ENCODE measurements at regions not wholly inside any gene's neighbourhood (a gene's known extent, or its start where the extent isn't known, plus 50 kb on each side); places are given as distances from the start of the nearest gene placed in this dataset.

- H3K27me3 ChIP-seq, result no peaks in the 10 kb centered on the region
- H3K4me1 Mint-ChIP-seq, result no peaks in the 10 kb centered on the region
- no peaks in the 10 kb centered on the region for H4K20me1 ChIP-seq (ENCODE audit: low read depth)
- TF ChIP-seq CTCF (IDR thresholded peaks at IDR 0.05), result no peak
- no peak for TF ChIP-seq EZH2 (IDR thresholded peaks at IDR 0.05)
- TF ChIP-seq EZH2phosphoT487 (IDR thresholded peaks at IDR 0.05), result no peak
- no peak overlapping the region for H3K27ac Mint-ChIP-seq
- no peak overlapping the region for H2AFZ ChIP-seq (replicated peaks)
- no peaks in the 10 kb centered on the region for H3K27me3 Mint-ChIP-seq (ENCODE audit: insufficient read depth, low read depth)
- H3K79me2 ChIP-seq (ENCODE audit: low read depth), result no peaks in the 10 kb centered on the region
- DNase-seq (ENCODE audit: low spot score), result no peak
- H3K9me3 ChIP-seq (ENCODE audit: low read depth), result no peaks in the 10 kb centered on the region
- no peak overlapping the region for H3K27ac ChIP-seq
- H3F3A ChIP-seq (ENCODE audit: low read depth), result no peaks in the 10 kb centered on the region
- no peaks in the 10 kb centered on the region for H3K36me3 ChIP-seq
- no peak overlapping the region for H3K4me3 ChIP-seq
- H3K9me3 Mint-ChIP-seq, result peaks cover 10% of the 10 kb centered on the region
- H3K4me1 ChIP-seq, result no peaks in the 10 kb centered on the region
- no peak overlapping the region for H3K4me2 ChIP-seq
- no peak overlapping the region for H3K4me3 Mint-ChIP-seq
- H3K9ac ChIP-seq, result no peak overlapping the region
- H3K36me3 Mint-ChIP-seq, result no peaks in the 10 kb centered on the region
Measured at GRCh38 chr9:29939559-29939958, 2366.3 kb upstream of the C9orf72 start.

GRCh38 chr9:29945012-29945411 lies 2371.7 kb upstream of the C9orf72 start:
- no peaks in the 10 kb centered on the region for H3K27me3 Mint-ChIP-seq (ENCODE audit: insufficient read depth, low read depth)
- Histone ChIP-seq H3K27me3 (no peaks in the 10 kb centered on the region), H3K9ac (no peak overlapping the region), H3K79me2 (ENCODE audit: low read depth) (no peaks in the 10 kb centered on the region), H3K36me3 (no peaks in the 10 kb centered on the region), H3K4me2 (no peak overlapping the region), H2AFZ (replicated peaks) (no peak overlapping the region), H3K27ac (no peak overlapping the region), H3F3A (ENCODE audit: low read depth) (no peaks in the 10 kb centered on the region), H3K4me1 (no peaks in the 10 kb centered on the region), H3K9me3 (ENCODE audit: low read depth) (no peaks in the 10 kb centered on the region), H3K4me3 (no peak overlapping the region), H4K20me1 (ENCODE audit: low read depth) (no peaks in the 10 kb centered on the region)
- no peak for DNase-seq (ENCODE audit: low spot score)
- no peaks in the 10 kb centered on the region for H3K4me1 Mint-ChIP-seq
- no peak overlapping the region for H3K4me3 Mint-ChIP-seq
- H3K27ac Mint-ChIP-seq, result no peak overlapping the region
- no peaks in the 10 kb centered on the region for H3K36me3 Mint-ChIP-seq
- TF ChIP-seq EZH2phosphoT487 (IDR thresholded peaks at IDR 0.05), result no peak
- no peak for TF ChIP-seq CTCF (IDR thresholded peaks at IDR 0.05)
- TF ChIP-seq EZH2 (IDR thresholded peaks at IDR 0.05), result no peak
- no peaks in the 10 kb centered on the region for H3K9me3 Mint-ChIP-seq

- H3K27ac Mint-ChIP-seq, result no peak overlapping the region
- H3K36me3 Mint-ChIP-seq, result no peaks in the 10 kb centered on the region
- H3K9me3 Mint-ChIP-seq, result no peaks in the 10 kb centered on the region
- H3K9me3 ChIP-seq (ENCODE audit: low read depth), result no peaks in the 10 kb centered on the region
- no peaks in the 10 kb centered on the region for H3K79me2 ChIP-seq (ENCODE audit: low read depth)
- H3K4me3 Mint-ChIP-seq, result no peak overlapping the region
- no peak overlapping the region for H3K4me2 ChIP-seq
- DNase-seq (ENCODE audit: low spot score), result no peak
- TF ChIP-seq EZH2 (IDR thresholded peaks at IDR 0.05), result no peak
- no peak for TF ChIP-seq CTCF (IDR thresholded peaks at IDR 0.05)
- TF ChIP-seq EZH2phosphoT487 (IDR thresholded peaks at IDR 0.05), result no peak
- no peak overlapping the region for H2AFZ ChIP-seq (replicated peaks)
- no peaks in the 10 kb centered on the region for H3K27me3 Mint-ChIP-seq (ENCODE audit: insufficient read depth, low read depth)
- no peaks in the 10 kb centered on the region for H3K4me1 ChIP-seq
- no peaks in the 10 kb centered on the region for H3K4me1 Mint-ChIP-seq
- no peaks in the 10 kb centered on the region for H3K27me3 ChIP-seq
- H4K20me1 ChIP-seq (ENCODE audit: low read depth), result no peaks in the 10 kb centered on the region
- no peak overlapping the region for H3K27ac ChIP-seq
- no peak overlapping the region for H3K9ac ChIP-seq
- no peak overlapping the region for H3K4me3 ChIP-seq
- H3F3A ChIP-seq (ENCODE audit: low read depth), result no peaks in the 10 kb centered on the region
- no peaks in the 10 kb centered on the region for H3K36me3 ChIP-seq
Measured at GRCh38 chr9:29958469-29958868, 2385.2 kb upstream of the C9orf72 start.

- Mint-ChIP-seq H3K4me1 (no peaks in the 10 kb centered on the region), H3K9me3 (peaks cover 2% of the 10 kb centered on the region), H3K27ac (no peak overlapping the region), H3K36me3 (no peaks in the 10 kb centered on the region), H3K4me3 (no peak overlapping the region), H3K27me3 (ENCODE audit: insufficient read depth, low read depth) (peaks cover 3% of the 10 kb centered on the region)
- H2AFZ ChIP-seq (replicated peaks), result no peak overlapping the region
- H3K36me3 ChIP-seq, result no peaks in the 10 kb centered on the region
- TF ChIP-seq CTCF (IDR thresholded peaks at IDR 0.05) (no peak), EZH2phosphoT487 (IDR thresholded peaks at IDR 0.05) (no peak), EZH2 (IDR thresholded peaks at IDR 0.05) (no peak)
- H3K27me3 ChIP-seq, result no peaks in the 10 kb centered on the region
- DNase-seq (ENCODE audit: low spot score), result no peak
- no peak overlapping the region for H3K4me3 ChIP-seq
- H3F3A ChIP-seq (ENCODE audit: low read depth), result no peaks in the 10 kb centered on the region
- no peaks in the 10 kb centered on the region for H3K4me1 ChIP-seq
- no peaks in the 10 kb centered on the region for H3K9me3 ChIP-seq (ENCODE audit: low read depth)
- no peak overlapping the region for H3K27ac ChIP-seq
- H4K20me1 ChIP-seq (ENCODE audit: low read depth), result no peaks in the 10 kb centered on the region
- no peak overlapping the region for H3K4me2 ChIP-seq
- no peak overlapping the region for H3K9ac ChIP-seq
- H3K79me2 ChIP-seq (ENCODE audit: low read depth), result no peaks in the 10 kb centered on the region
Measured at GRCh38 chr9:29965834-29966233, 2392.6 kb upstream of the C9orf72 start.

Data from neural progenitor cell (in vitro differentiated cells).